B cell (primary cell): ENCODE measurements at regions not wholly inside any gene's neighbourhood (a gene's known extent, or its start where the extent isn't known, plus 50 kb on each side); places are given as distances from the start of the nearest gene placed in this dataset.
"Not testable (repeated sequence)": the region's sequence is repeated elsewhere in the genome, so short reads cannot be mapped to it uniquely, and the experiment has no call there.

Source experiments
- EZH2 ChIP-seq: IDR thresholded peaks from 2 replicates; pipeline ENCODE4 v1.6.1; 2012; ENCODE audit warnings: borderline replicate concordance, low read depth, mild to moderate bottlenecking, moderate library complexity, low read length; ENCODE audit not compliant: insufficient read depth, poor library complexity, severe bottlenecking
- TF ChIP-seq, protein P1 (sequence below): fragments of 200-600 bp; IDR thresholded peaks from one replicate; pipeline ENCODE4 v1.8.0; 2022; ENCODE audit warnings: antibody characterized with exemption, mild to moderate bottlenecking

- not testable (repeated sequence) for TF ChIP-seq EZH2
- TF ChIP-seq, protein P1, sequence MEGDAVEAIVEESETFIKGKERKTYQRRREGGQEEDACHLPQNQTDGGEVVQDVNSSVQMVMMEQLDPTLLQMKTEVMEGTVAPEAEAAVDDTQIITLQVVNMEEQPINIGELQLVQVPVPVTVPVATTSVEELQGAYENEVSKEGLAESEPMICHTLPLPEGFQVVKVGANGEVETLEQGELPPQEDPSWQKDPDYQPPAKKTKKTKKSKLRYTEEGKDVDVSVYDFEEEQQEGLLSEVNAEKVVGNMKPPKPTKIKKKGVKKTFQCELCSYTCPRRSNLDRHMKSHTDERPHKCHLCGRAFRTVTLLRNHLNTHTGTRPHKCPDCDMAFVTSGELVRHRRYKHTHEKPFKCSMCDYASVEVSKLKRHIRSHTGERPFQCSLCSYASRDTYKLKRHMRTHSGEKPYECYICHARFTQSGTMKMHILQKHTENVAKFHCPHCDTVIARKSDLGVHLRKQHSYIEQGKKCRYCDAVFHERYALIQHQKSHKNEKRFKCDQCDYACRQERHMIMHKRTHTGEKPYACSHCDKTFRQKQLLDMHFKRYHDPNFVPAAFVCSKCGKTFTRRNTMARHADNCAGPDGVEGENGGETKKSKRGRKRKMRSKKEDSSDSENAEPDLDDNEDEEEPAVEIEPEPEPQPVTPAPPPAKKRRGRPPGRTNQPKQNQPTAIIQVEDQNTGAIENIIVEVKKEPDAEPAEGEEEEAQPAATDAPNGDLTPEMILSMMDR = not testable (repeated sequence)
These were observed 460.7 kb upstream of the USP9Y start for GRCh38 chrY:12240326-12240725.
